ENCODE measurements at regions not wholly inside any gene's neighbourhood (a gene's known extent, or its start where the extent isn't known, plus 50 kb on each side); places are given as distances from the start of the nearest gene placed in this dataset.

GRCh38 chr1:30045304-30046090 lies 677.9 kb downstream of the MATN1 start:
- no peaks in the 10 kb centered on the region for H3K9me3 Mint-ChIP-seq
- H3K4me1 Mint-ChIP-seq (ENCODE audit: low read depth): peaks cover 7% of the 10 kb centered on the region
- H3K27ac Mint-ChIP-seq: no peak overlapping the region
- intact Hi-C loops (cut with micrococcal nuclease): no loop called here
- H3K4me3 Mint-ChIP-seq: no peak overlapping the region
- no peaks in the 10 kb centered on the region for H3K36me3 Mint-ChIP-seq (ENCODE audit: low read depth)
- H3K27me3 Mint-ChIP-seq: no peaks in the 10 kb centered on the region

- Mint-ChIP-seq H3K27me3 (no peaks in the 10 kb centered on the region), H3K9me3 (no peaks in the 10 kb centered on the region), H3K27ac (no peak overlapping the region), H3K36me3 (ENCODE audit: low read depth) (no peaks in the 10 kb centered on the region), H3K4me3 (no peak overlapping the region), H3K4me1 (ENCODE audit: low read depth) (peaks cover 7% of the 10 kb centered on the region)
- intact Hi-C loops (cut with micrococcal nuclease): no loop called here
Observed at GRCh38 chr1:30044656-30045144, 678.7 kb downstream of the MATN1 start.

- Mint-ChIP-seq H3K4me1 (ENCODE audit: low read depth) (peaks cover 7% of the 10 kb centered on the region), H3K4me3 (no peak overlapping the region), H3K27me3 (no peaks in the 10 kb centered on the region), H3K9me3 (no peaks in the 10 kb centered on the region), H3K36me3 (ENCODE audit: low read depth) (no peaks in the 10 kb centered on the region), H3K27ac (no peak overlapping the region)
- intact Hi-C loops (cut with micrococcal nuclease): no loop called here
Observed at GRCh38 chr1:30043731-30044408, 679.5 kb downstream of the MATN1 start.

GRCh38 chr1:30043256-30043655 lies 680.1 kb downstream of the MATN1 start:
- H3K4me1 Mint-ChIP-seq (ENCODE audit: low read depth): peaks cover 7% of the 10 kb centered on the region
- intact Hi-C loops (cut with micrococcal nuclease): no loop called here
- no peak overlapping the region for H3K4me3 Mint-ChIP-seq
- H3K27ac Mint-ChIP-seq: no peak overlapping the region
- no peaks in the 10 kb centered on the region for H3K9me3 Mint-ChIP-seq
- H3K27me3 Mint-ChIP-seq: no peaks in the 10 kb centered on the region
- no peaks in the 10 kb centered on the region for H3K36me3 Mint-ChIP-seq (ENCODE audit: low read depth)

- Mint-ChIP-seq H3K9me3 (no peaks in the 10 kb centered on the region), H3K36me3 (ENCODE audit: low read depth) (no peaks in the 10 kb centered on the region), H3K27me3 (no peaks in the 10 kb centered on the region), H3K4me1 (ENCODE audit: low read depth) (peaks cover 7% of the 10 kb centered on the region), H3K27ac (no peak overlapping the region), H3K4me3 (no peak overlapping the region)
- intact Hi-C loops (cut with micrococcal nuclease): no loop called here
Observed at GRCh38 chr1:30042438-30043147, 680.8 kb downstream of the MATN1 start.

- intact Hi-C loops (cut with micrococcal nuclease): no loop called here
- H3K27ac Mint-ChIP-seq: no peak overlapping the region
- H3K4me1 Mint-ChIP-seq (ENCODE audit: low read depth): peaks cover 7% of the 10 kb centered on the region
- no peaks in the 10 kb centered on the region for H3K9me3 Mint-ChIP-seq
- H3K27me3 Mint-ChIP-seq: no peaks in the 10 kb centered on the region
- no peak overlapping the region for H3K4me3 Mint-ChIP-seq
- no peaks in the 10 kb centered on the region for H3K36me3 Mint-ChIP-seq (ENCODE audit: low read depth)
Observed at GRCh38 chr1:30041741-30042437, 681.5 kb downstream of the MATN1 start.

GRCh38 chr1:30040081-30041019 lies 683.0 kb downstream of the MATN1 start:
- Mint-ChIP-seq H3K36me3 (ENCODE audit: low read depth) (no peaks in the 10 kb centered on the region), H3K9me3 (no peaks in the 10 kb centered on the region), H3K27me3 (no peaks in the 10 kb centered on the region), H3K27ac (no peak overlapping the region), H3K4me3 (no peak overlapping the region), H3K4me1 (ENCODE audit: low read depth) (peaks cover 7% of the 10 kb centered on the region)
- intact Hi-C loops (cut with micrococcal nuclease): no loop called here

- Mint-ChIP-seq H3K27me3 (no peaks in the 10 kb centered on the region), H3K27ac (no peak overlapping the region), H3K4me1 (ENCODE audit: low read depth) (peaks cover under 1% of the 10 kb centered on the region), H3K4me3 (no peak overlapping the region), H3K36me3 (ENCODE audit: low read depth) (no peaks in the 10 kb centered on the region), H3K9me3 (no peaks in the 10 kb centered on the region)
- intact Hi-C loops (cut with micrococcal nuclease): no loop called here
Observed at GRCh38 chr1:30039354-30040080, 683.9 kb downstream of the MATN1 start.

- no peak overlapping the region for H3K27ac Mint-ChIP-seq
- H3K36me3 Mint-ChIP-seq (ENCODE audit: low read depth): no peaks in the 10 kb centered on the region
- no peaks in the 10 kb centered on the region for H3K27me3 Mint-ChIP-seq
- intact Hi-C loops (cut with micrococcal nuclease): no loop called here
- H3K4me3 Mint-ChIP-seq: no peak overlapping the region
- no peaks in the 10 kb centered on the region for H3K9me3 Mint-ChIP-seq
- H3K4me1 Mint-ChIP-seq (ENCODE audit: low read depth): no peaks in the 10 kb centered on the region
Observed at GRCh38 chr1:30038134-30039025, 685.0 kb downstream of the MATN1 start.

- Mint-ChIP-seq H3K27ac (no peak overlapping the region), H3K27me3 (no peaks in the 10 kb centered on the region), H3K4me3 (no peak overlapping the region), H3K36me3 (ENCODE audit: low read depth) (no peaks in the 10 kb centered on the region), H3K9me3 (peaks cover 8% of the 10 kb centered on the region), H3K4me1 (ENCODE audit: low read depth) (no peaks in the 10 kb centered on the region)
- intact Hi-C loops (cut with micrococcal nuclease): no loop called here
Observed at GRCh38 chr1:30037251-30038118, 685.9 kb downstream of the MATN1 start.

- Mint-ChIP-seq H3K36me3 (ENCODE audit: low read depth) (no peaks in the 10 kb centered on the region), H3K9me3 (peaks cover 14% of the 10 kb centered on the region), H3K27ac (no peak overlapping the region), H3K27me3 (peaks cover 2% of the 10 kb centered on the region), H3K4me1 (ENCODE audit: low read depth) (no peaks in the 10 kb centered on the region), H3K4me3 (no peak overlapping the region)
- intact Hi-C loops (cut with micrococcal nuclease): no loop called here
Observed at GRCh38 chr1:30036666-30037065, 686.7 kb downstream of the MATN1 start.

Data from dendritic cell treated with granulocyte-macrophage colony-stimulating factor and Interleukin-4, amounts not matched to agents 40 ng/mL and 50 ng/mL, for 4 days (primary cell).